ENCODE measurements at regions not wholly inside any gene's neighbourhood (a gene's known extent, or its start where the extent isn't known, plus 50 kb on each side); places are given as distances from the start of the nearest gene placed in this dataset.
"Not testable (repeated sequence)": the region's sequence is repeated elsewhere in the genome, so short reads cannot be mapped to it uniquely, and the experiment has no call there.

DNA sequence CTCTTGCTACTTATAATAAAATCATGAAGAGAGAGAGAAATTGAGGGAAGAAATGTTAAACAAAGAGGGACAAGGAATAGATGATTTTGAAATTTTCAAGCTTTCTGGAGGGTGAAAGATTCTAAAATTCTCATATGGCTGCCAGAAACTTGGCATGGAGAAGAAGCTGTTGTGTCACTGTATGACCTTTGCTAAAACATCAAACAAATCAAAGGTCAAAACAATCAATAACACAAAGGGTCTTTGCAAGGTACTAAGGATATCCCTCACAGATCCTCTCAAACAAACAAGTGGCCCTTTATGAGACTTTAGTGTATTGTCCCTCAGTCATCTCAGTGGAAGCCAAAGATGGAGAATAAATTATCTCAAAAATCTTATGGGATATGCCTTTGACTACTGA is 1039.2 kb upstream of the MIR17HG start:
- no peak for DNase-seq

DNA sequence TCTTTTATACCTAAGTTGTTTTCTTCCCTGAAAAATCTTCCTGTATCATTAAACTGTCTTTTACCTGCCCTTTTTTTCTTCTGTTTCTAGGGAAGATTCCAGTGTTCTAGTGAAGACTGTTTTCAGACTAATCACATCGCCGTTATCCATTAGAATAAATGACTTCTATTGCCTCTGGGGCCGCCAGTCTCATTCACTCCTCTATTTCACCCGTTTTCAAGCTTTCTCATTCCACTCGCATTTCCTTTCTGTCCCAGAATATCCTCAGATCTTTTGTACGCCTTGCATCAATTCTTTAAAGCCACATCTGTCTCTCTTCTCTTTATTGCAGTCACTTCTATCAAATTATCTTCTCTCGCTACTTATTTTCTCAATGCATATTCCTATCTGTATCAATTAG is 1035.6 kb upstream of the MIR17HG start:
- no peak for DNase-seq

GRCh38 chr13:90315061-90315460 is 1032.4 kb upstream of the MIR17HG start:
- DNase-seq, result no peak

- DNase-seq, result no peak
Observed at GRCh38 chr13:90320664-90321063, 1026.8 kb upstream of the MIR17HG start.

DNA sequence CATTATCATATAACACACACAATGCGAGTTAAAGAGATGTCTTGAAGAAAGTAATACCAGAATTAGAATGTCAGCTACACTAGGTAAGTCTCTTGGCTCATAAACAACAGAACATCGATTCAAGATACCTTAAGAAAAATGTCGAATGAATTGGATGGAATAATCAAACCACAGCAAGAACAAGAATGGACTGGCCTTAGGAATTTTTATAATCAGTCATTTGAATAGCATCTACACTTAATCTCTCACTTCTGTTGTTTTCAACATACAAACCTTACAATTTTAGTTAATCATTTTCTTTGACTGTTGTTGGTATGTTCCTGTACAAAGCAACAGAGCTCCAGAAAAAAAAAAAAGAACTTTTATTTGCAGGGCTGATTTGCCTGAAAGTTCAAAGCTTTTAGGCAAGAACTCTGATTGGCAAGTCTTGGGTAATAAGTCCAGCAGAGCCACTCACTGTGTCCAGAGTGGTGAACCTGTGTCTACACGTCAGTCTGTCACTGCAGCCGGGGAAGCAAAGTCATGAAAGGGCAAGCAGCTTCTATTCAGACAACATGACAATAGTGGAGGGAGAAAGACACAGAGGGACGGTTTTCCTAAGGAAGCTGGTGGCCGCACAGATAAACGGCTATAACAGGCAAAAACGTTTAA is 1026.1 kb upstream of the MIR17HG start:
- no peak for DNase-seq

DNA sequence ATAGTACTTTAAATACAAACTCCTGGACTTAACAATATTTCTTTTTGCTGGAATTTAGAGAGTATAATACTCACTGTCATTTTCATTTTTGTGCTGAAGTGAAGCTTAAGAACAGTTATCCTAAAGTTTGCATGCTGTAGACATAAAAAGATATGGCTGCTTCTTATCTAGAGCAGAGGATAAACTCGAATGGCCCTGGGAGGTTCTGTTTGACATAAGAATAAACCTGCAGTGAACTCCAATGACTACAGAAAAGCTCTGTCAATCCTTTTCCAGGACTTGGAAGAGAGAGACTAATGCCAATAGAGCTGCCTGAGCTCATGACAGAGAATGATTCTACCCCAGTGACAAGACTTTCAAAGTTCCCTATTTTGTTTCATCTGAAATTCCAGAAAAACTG is 1017.8 kb upstream of the MIR17HG start:
- DNase-seq, result no peak

- DNase-seq, result no peak
Observed at GRCh38 chr13:90331974-90332373, 1015.5 kb upstream of the MIR17HG start.

- no peak for DNase-seq
Observed at GRCh38 chr13:90336507-90336906, 1011.0 kb upstream of the MIR17HG start.

GRCh38 chr13:90341348-90341747 is 1006.1 kb upstream of the MIR17HG start:
- DNase-seq, result not testable (repeated sequence)

GRCh38 chr13:90348477-90349136 is 998.9 kb upstream of the MIR17HG start:
- not testable (repeated sequence) for DNase-seq

DNA sequence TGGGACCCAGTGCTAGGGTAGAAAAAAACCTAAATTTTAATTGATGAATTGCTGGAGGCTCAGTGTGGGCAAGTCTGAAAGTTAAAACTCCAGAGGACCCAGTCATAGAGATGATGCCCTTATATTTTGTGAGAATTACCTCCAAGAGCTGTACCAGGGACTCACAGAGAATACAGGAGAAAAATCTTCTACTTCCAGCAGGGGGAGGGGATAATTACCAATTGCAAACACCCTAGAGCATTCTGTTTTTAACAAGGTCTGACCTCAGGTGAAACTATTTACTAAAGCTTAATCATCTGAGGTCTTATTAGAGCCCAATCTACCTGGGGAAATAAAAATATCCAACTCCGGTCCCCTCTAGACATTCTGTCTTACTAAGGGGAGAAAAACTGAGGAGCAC is 994.7 kb upstream of the MIR17HG start:
- no peak for DNase-seq

- DNase-seq, result no peak
Observed at GRCh38 chr13:90355162-90355751, 992.2 kb upstream of the MIR17HG start.

GRCh38 chr13:90360785-90361184 is 986.7 kb upstream of the MIR17HG start:
- no peak for DNase-seq

GRCh38 chr13:90362707-90363106 is 984.8 kb upstream of the MIR17HG start:
- no peak for DNase-seq

- no peak for DNase-seq
Observed at GRCh38 chr13:90365130-90365529, 982.4 kb upstream of the MIR17HG start.

GRCh38 chr13:90374168-90374567 is 973.3 kb upstream of the MIR17HG start:
- no peak for DNase-seq

GRCh38 chr13:90375851-90376250 is 971.6 kb upstream of the MIR17HG start:
- DNase-seq, result no peak

DNA sequence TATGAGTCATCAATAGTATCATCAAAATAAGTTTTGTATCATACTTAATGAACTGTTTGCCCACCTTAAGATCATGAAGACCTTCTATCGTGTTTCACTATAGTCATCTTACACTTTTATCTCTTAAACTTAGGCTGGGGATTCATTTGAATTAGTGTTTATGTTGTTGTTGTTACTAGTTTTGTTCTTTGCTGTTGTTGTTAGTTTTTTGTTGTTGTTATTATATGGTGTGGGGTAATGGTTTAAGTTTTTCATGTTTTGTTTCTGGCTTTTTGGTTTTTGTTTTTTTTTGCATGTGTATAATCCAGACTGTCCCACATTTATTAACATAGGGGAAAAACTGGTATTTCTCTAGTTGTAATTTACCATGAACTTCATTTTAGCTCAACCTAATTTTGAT is 965.1 kb upstream of the MIR17HG start:
- no peak for DNase-seq

GRCh38 chr13:90385781-90386489 is 961.6 kb upstream of the MIR17HG start:
- no peak for DNase-seq

DNA sequence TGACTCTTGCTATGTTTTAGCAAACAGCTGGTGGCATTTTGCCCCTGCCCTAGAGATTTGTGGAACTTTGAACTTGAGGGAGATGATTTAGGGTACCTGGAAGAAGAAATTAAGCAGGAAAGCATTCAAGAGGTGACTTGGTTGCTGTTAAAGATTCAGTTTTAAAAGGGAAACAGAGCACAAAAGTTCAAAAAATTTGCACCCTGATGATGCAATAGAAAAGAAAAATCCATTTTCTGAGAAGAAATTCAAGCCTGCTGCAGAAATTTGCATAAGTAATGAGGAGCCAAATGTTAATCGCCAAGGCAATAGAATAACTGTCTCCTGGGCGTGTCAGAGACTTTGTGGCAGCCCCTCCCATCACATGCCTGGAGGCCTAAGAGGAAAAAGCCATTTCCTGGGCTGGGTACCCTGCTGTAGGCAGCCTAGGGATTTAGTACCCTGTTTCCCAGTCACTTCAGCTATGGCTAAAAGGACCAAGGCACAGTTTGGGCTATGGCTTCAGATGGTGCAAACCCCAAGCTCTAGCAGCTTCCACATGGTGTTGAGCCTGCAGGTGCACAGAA is 958.5 kb upstream of the MIR17HG start:
- no peak for DNase-seq

DNA sequence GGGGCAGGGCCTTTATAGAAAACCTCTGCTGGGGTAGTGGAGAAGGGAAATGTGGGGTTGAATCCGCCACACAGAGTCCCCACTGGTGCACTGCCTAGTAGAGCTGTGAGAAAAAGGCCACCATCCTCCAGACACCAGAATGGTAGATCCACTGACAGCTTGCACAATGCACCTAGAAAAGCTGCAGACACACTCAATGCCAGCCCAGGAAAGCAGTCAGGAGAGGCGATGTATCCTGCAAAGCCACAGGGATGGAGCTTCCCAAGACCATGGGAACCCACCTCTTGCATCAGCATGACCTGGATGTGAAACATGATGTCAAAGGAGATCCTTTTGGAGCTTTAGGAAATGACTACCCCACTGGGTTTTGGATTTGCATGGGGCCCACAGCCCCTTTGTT is 958.0 kb upstream of the MIR17HG start:
- no peak for DNase-seq

- DNase-seq, result no peak
Observed at GRCh38 chr13:90393408-90393807, 954.1 kb upstream of the MIR17HG start.

DNA sequence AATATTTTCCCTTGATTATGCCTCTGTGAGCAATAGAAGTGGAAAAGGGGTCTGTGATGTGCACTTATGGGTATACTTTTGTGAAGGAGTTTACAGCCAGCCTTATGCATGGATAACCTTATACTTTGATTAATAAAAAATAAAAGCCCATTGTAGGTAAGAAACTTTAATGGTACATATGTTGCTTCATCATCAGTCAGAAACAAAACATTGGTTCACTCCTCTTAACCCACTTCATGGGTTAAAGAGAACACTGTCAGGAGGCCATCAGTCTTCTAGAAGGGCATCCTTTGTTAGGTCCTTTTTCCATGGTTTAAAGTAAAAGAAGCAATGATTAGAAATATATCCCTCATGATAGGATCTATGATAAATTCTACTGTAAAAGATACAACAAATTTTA is 952.1 kb upstream of the MIR17HG start:
- no peak for DNase-seq

Measured in hippocampal formation (tissue), 2 donors.